ENCODE measurements at regions not wholly inside any gene's neighbourhood (a gene's known extent, or its start where the extent isn't known, plus 50 kb on each side); places are given as distances from the start of the nearest gene placed in this dataset.

- no peak for TF ChIP-seq ZNF274 (IDR thresholded peaks at IDR 0.05; ENCODE audit: low read depth, low read length)
- no peak for TF ChIP-seq SUZ12 (IDR thresholded peaks at IDR 0.05; ENCODE audit: extremely low read depth, insufficient read depth, insufficient read length)
- no peak for TF ChIP-seq YY1 (IDR thresholded peaks at IDR 0.05; ENCODE audit: insufficient read depth, insufficient read length)
- no peak overlapping the region for H3K9ac ChIP-seq (ENCODE audit: insufficient read length, low read depth)
- no peaks in the 10 kb centered on the region for H3K27me3 ChIP-seq (ENCODE audit: insufficient read depth, insufficient read length)
- H3K4me1 ChIP-seq (ENCODE audit: insufficient read depth, insufficient read length): no peaks in the 10 kb centered on the region
- no peak overlapping the region for H3K4me3 ChIP-seq (ENCODE audit: insufficient read length, low read depth)
- peaks cover 5% of the 10 kb centered on the region; the same call in 1 of the 2 replicates for H3K9me3 ChIP-seq (ENCODE audit: insufficient read depth, low read length)
- DNase-seq (ENCODE audit: low read depth, low spot score): no peak
- H3K36me3 ChIP-seq (ENCODE audit: insufficient read depth, insufficient read length, low read length): no peaks in the 10 kb centered on the region
Measured at GRCh38 chr4:180870623-180871022, 1372.6 kb upstream of the TENM3 start.

DNA sequence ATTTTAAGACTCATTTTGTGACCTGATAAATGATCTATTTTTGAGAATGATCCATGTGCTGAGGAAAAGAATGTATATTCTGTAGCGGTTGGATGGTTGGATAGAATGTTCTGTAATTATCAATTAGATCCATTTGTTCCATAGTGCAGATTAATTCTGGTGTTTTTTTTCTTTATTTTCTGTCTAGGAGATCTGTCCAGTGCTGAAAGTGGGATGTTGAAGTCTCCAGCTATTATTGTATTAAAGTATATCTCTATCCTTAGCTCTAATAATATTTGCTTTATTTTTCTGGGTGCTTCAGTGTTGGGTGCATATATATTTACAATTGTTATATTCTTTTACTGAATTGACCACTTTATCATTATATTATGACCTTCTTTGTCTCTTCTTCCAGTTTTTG is 1344.9 kb upstream of the TENM3 start:
- H3K9me3 ChIP-seq (ENCODE audit: insufficient read depth, low read length): no peaks in the 10 kb centered on the region
- TF ChIP-seq YY1 (IDR thresholded peaks at IDR 0.05; ENCODE audit: insufficient read depth, insufficient read length) (no peak), ZNF274 (IDR thresholded peaks at IDR 0.05; ENCODE audit: low read depth, low read length) (no peak), SUZ12 (IDR thresholded peaks at IDR 0.05; ENCODE audit: extremely low read depth, insufficient read depth, insufficient read length) (no peak)

GRCh38 chr4:180900781-180901180 is 1342.4 kb upstream of the TENM3 start:
- TF ChIP-seq ZNF274 (IDR thresholded peaks at IDR 0.05; ENCODE audit: low read depth, low read length) (no peak), YY1 (IDR thresholded peaks at IDR 0.05; ENCODE audit: insufficient read depth, insufficient read length) (no peak), SUZ12 (IDR thresholded peaks at IDR 0.05; ENCODE audit: extremely low read depth, insufficient read depth, insufficient read length) (no peak)
- H3K4me3 ChIP-seq (ENCODE audit: insufficient read length, low read depth): no peak overlapping the region
- DNase-seq (ENCODE audit: low read depth, low spot score): no peak
- H3K27me3 ChIP-seq (ENCODE audit: insufficient read depth, insufficient read length): no peaks in the 10 kb centered on the region
- H3K9me3 ChIP-seq (ENCODE audit: insufficient read depth, low read length): no peaks in the 10 kb centered on the region
- no peaks in the 10 kb centered on the region for H3K36me3 ChIP-seq (ENCODE audit: insufficient read depth, insufficient read length, low read length)
- no peak overlapping the region for H3K9ac ChIP-seq (ENCODE audit: insufficient read length, low read depth)
- no peaks in the 10 kb centered on the region for H3K4me1 ChIP-seq (ENCODE audit: insufficient read depth, insufficient read length)

More for the DNA sequence above, 1344.9 kb upstream of the TENM3 start:
- no peak overlapping the region for H3K9ac ChIP-seq (ENCODE audit: insufficient read length, low read depth)
- no peaks in the 10 kb centered on the region for H3K36me3 ChIP-seq (ENCODE audit: insufficient read depth, insufficient read length, low read length)
- DNase-seq (ENCODE audit: low read depth, low spot score): no peak
- no peaks in the 10 kb centered on the region for H3K4me1 ChIP-seq (ENCODE audit: insufficient read depth, insufficient read length)
- no peak overlapping the region for H3K4me3 ChIP-seq (ENCODE audit: insufficient read length, low read depth)
- H3K27me3 ChIP-seq (ENCODE audit: insufficient read depth, insufficient read length): no peaks in the 10 kb centered on the region

- Histone ChIP-seq H3K9ac (ENCODE audit: insufficient read length, low read depth) (no peak overlapping the region), H3K4me1 (ENCODE audit: insufficient read depth, insufficient read length) (no peaks in the 10 kb centered on the region), H3K4me3 (ENCODE audit: insufficient read length, low read depth) (no peak overlapping the region), H3K9me3 (ENCODE audit: insufficient read depth, low read length) (no peaks in the 10 kb centered on the region), H3K36me3 (ENCODE audit: insufficient read depth, insufficient read length, low read length) (no peaks in the 10 kb centered on the region), H3K27me3 (ENCODE audit: insufficient read depth, insufficient read length) (no peaks in the 10 kb centered on the region)
- DNase-seq (ENCODE audit: low read depth, low spot score): no peak
- TF ChIP-seq ZNF274 (IDR thresholded peaks at IDR 0.05; ENCODE audit: low read depth, low read length) (no peak), YY1 (IDR thresholded peaks at IDR 0.05; ENCODE audit: insufficient read depth, insufficient read length) (no peak), SUZ12 (IDR thresholded peaks at IDR 0.05; ENCODE audit: extremely low read depth, insufficient read depth, insufficient read length) (no peak)
Measured at GRCh38 chr4:180909279-180909678, 1333.9 kb upstream of the TENM3 start.

DNA sequence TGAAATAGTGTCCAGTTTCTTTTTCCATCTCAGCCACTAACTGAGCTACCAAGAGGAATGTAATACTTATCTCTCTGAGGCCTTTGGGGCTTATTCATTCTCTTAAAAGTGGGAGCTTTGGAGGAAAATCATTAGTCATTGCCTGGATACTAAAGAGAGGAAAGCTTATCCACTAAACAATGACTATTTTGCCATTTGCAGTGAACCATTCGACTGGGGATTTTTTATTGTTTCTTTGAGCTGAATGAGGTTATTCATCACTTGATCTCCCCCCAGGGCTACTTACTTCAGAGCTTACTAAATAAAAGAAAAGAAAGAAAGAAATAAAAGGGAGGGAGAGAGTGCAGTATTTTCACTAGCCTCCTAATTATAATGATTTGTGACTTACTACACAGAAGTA is 1329.5 kb upstream of the TENM3 start:
- Histone ChIP-seq H3K27me3 (ENCODE audit: insufficient read depth, insufficient read length) (no peaks in the 10 kb centered on the region), H3K9me3 (ENCODE audit: insufficient read depth, low read length) (no peaks in the 10 kb centered on the region), H3K36me3 (ENCODE audit: insufficient read depth, insufficient read length, low read length) (no peaks in the 10 kb centered on the region), H3K4me1 (ENCODE audit: insufficient read depth, insufficient read length) (no peaks in the 10 kb centered on the region), H3K9ac (ENCODE audit: insufficient read length, low read depth) (no peak overlapping the region), H3K4me3 (ENCODE audit: insufficient read length, low read depth) (no peak overlapping the region)
- no peak for TF ChIP-seq SUZ12 (IDR thresholded peaks at IDR 0.05; ENCODE audit: extremely low read depth, insufficient read depth, insufficient read length)
- no peak for TF ChIP-seq ZNF274 (IDR thresholded peaks at IDR 0.05; ENCODE audit: low read depth, low read length)
- no peak for TF ChIP-seq YY1 (IDR thresholded peaks at IDR 0.05; ENCODE audit: insufficient read depth, insufficient read length)
- no peak for DNase-seq (ENCODE audit: low read depth, low spot score)

DNA sequence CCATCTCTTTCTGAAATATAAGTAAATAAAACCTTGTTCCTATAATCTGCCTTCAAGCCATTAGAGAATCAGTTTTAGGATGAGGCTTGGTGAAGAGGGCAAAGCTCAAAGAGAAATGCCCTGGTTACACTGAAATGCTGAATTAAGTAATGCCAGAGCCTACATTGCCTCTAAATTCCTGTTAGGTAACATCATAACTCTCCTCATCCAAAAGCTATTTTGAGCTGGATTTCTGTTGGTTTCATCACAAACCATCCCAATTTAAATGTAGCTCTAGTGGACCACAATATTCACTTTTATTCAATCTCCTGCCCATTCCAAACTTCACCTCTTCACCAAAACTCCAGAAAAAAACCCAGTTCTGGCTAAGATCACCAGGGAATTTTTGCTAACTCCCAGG is 1319.7 kb upstream of the TENM3 start:
- Histone ChIP-seq H3K36me3 (ENCODE audit: insufficient read depth, insufficient read length, low read length) (no peaks in the 10 kb centered on the region), H3K27me3 (ENCODE audit: insufficient read depth, insufficient read length) (no peaks in the 10 kb centered on the region), H3K9me3 (ENCODE audit: insufficient read depth, low read length) (no peaks in the 10 kb centered on the region), H3K4me3 (ENCODE audit: insufficient read length, low read depth) (no peak overlapping the region), H3K9ac (ENCODE audit: insufficient read length, low read depth) (no peak overlapping the region), H3K4me1 (ENCODE audit: insufficient read depth, insufficient read length) (no peaks in the 10 kb centered on the region)
- no peak for DNase-seq (ENCODE audit: low read depth, low spot score)
- no peak for TF ChIP-seq SUZ12 (IDR thresholded peaks at IDR 0.05; ENCODE audit: extremely low read depth, insufficient read depth, insufficient read length)
- TF ChIP-seq YY1 (IDR thresholded peaks at IDR 0.05; ENCODE audit: insufficient read depth, insufficient read length): no peak
- no peak for TF ChIP-seq ZNF274 (IDR thresholded peaks at IDR 0.05; ENCODE audit: low read depth, low read length)

DNA sequence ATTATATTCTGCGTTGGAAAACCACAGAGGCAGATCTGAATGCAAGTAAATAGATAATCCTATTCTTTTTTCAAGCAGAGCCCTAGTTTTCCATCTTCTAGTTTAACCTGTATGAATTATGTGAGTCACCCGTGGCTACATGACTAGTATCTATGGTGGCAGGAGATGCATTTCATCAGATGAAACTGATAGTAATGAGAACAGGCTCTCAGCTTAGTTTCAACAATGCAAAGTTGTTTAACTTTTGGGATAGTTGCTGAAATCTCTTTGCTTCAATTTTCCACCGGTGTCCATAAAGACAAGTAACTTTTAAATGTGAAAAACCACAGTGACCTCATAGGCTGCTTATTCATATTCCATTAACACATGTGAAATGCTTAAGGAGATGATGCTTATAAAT is 1317.4 kb upstream of the TENM3 start:
- H3K27me3 ChIP-seq (ENCODE audit: insufficient read depth, insufficient read length): no peaks in the 10 kb centered on the region
- H3K4me3 ChIP-seq (ENCODE audit: insufficient read length, low read depth): no peak overlapping the region
- H3K36me3 ChIP-seq (ENCODE audit: insufficient read depth, insufficient read length, low read length): no peaks in the 10 kb centered on the region
- no peak for TF ChIP-seq YY1 (IDR thresholded peaks at IDR 0.05; ENCODE audit: insufficient read depth, insufficient read length)
- no peak for TF ChIP-seq SUZ12 (IDR thresholded peaks at IDR 0.05; ENCODE audit: extremely low read depth, insufficient read depth, insufficient read length)
- no peak for TF ChIP-seq ZNF274 (IDR thresholded peaks at IDR 0.05; ENCODE audit: low read depth, low read length)
- H3K4me1 ChIP-seq (ENCODE audit: insufficient read depth, insufficient read length): no peaks in the 10 kb centered on the region
- H3K9me3 ChIP-seq (ENCODE audit: insufficient read depth, low read length): no peaks in the 10 kb centered on the region
- DNase-seq (ENCODE audit: low read depth, low spot score): no peak
- no peak overlapping the region for H3K9ac ChIP-seq (ENCODE audit: insufficient read length, low read depth)

Measured in NT2/D1 (cell line).